ENCODE measurements at regions not wholly inside any gene's neighbourhood (a gene's known extent, or its start where the extent isn't known, plus 50 kb on each side); places are given as distances from the start of the nearest gene placed in this dataset.

- no peaks in the 10 kb centered on the region for H3K79me1 ChIP-seq (ENCODE audit: insufficient read depth, low read depth, low read length, poor library complexity, severe bottlenecking)
- DNase-seq, result no peak
- H3K4me2 ChIP-seq (ENCODE audit: insufficient read depth, insufficient read length, low read length), result no peak overlapping the region
- TF ChIP-seq CTCF (conservative IDR thresholded peaks at IDR 0.05), result peak; percentile 51
- H3K27me3 ChIP-seq (ENCODE audit: insufficient read depth, low read length), result no peaks in the 10 kb centered on the region
- H2BK5ac ChIP-seq (ENCODE audit: insufficient read length, low read length), result no peak overlapping the region
- peaks cover 23 to 36% of the 10 kb centered on the region in 2 experiments for H3K4me1 Mint-ChIP-seq
- H3K4me3 Mint-ChIP-seq, result no peak overlapping the region
- H3K27ac ChIP-seq (ENCODE audit: insufficient read length, low read depth, low read length), result no peak overlapping the region
- H3K79me2 ChIP-seq (ENCODE audit: insufficient read depth, low read length), result no peaks in the 10 kb centered on the region
- H3K4ac ChIP-seq (ENCODE audit: low read depth, low read length), result no peak overlapping the region
- H4K8ac ChIP-seq (replicated peaks; ENCODE audit: insufficient read length, low read depth, low read length), result no peak overlapping the region
- no peak overlapping the region for H3K18ac ChIP-seq (ENCODE audit: insufficient read length, low read depth, low read length)
- no CpG with 5 or more reads among the region's 6 CpGs for WGBS (ENCODE audit: extremely low coverage, insufficient read length, low lambda C conversion rate)
- no peak overlapping the region for H3K9ac ChIP-seq (ENCODE audit: extremely low read depth, insufficient read length, low read length)
- H3K27ac Mint-ChIP-seq, result no peak overlapping the region
- H3K36me3 Mint-ChIP-seq (ENCODE audit: insufficient read depth in 1 of 3, low read depth in 3 of 3), result peaks cover 0 to 2% (median 0%) of the 10 kb centered on the region in 3 experiments; a peak in 1 of 7 replicates
- H2AFZ ChIP-seq (ENCODE audit: low read length), result no peak overlapping the region
- no peak overlapping the region for H3T11ph ChIP-seq (ENCODE audit: low read length)
- H4K5ac ChIP-seq (ENCODE audit: insufficient read length, low read depth, low read length), result no peak overlapping the region
- no peak overlapping the region for H3K56ac ChIP-seq (ENCODE audit: insufficient read length, low read depth, low read length)
- H3K4me1 ChIP-seq (ENCODE audit: insufficient read depth, low read length), result no peaks in the 10 kb centered on the region
- H3K27me3 Mint-ChIP-seq (ENCODE audit: low read depth), result peaks cover 4% of the 10 kb centered on the region
- no peaks in the 10 kb centered on the region for H3K9me3 ChIP-seq (ENCODE audit: control insufficient read depth, low read depth, low read length)
- H2BK20ac ChIP-seq (ENCODE audit: low read depth, low read length, poor library complexity, severe bottlenecking), result no peak overlapping the region
- no peak overlapping the region for H3K14ac ChIP-seq (ENCODE audit: insufficient read depth, low read length)
- H2BK120ac ChIP-seq (ENCODE audit: low read depth, low read length, poor library complexity, severe bottlenecking), result no peak overlapping the region
- no peak overlapping the region for H4K91ac ChIP-seq (ENCODE audit: insufficient read length, low read depth, low read length)
- H2AK5ac ChIP-seq (ENCODE audit: insufficient read length, low read length), result no peak overlapping the region
- H2BK12ac ChIP-seq (ENCODE audit: insufficient read length, low read depth, low read length), result no peak overlapping the region
- H3K23ac ChIP-seq (ENCODE audit: insufficient read length, low read depth, low read length), result no peak overlapping the region
- H2BK15ac ChIP-seq (ENCODE audit: low read depth, low read length), result no peak overlapping the region
- no peaks in the 10 kb centered on the region for H3K23me2 ChIP-seq (ENCODE audit: insufficient read length, low read depth, low read length, poor library complexity, severe bottlenecking)
- H4K20me1 ChIP-seq (ENCODE audit: control insufficient read depth, insufficient read depth, insufficient read length), result no peaks in the 10 kb centered on the region
- H3K9me3 Mint-ChIP-seq, result peaks cover 0 to 9% of the 10 kb centered on the region in 2 experiments; a peak in 3 of 5 replicates
Observed at GRCh38 chr20:56817780-56818675, 188.9 kb downstream of the TFAP2C start.
